HepG2 (cell line): ENCODE measurements at regions not wholly inside any gene's neighbourhood (a gene's known extent, or its start where the extent isn't known, plus 50 kb on each side); places are given as distances from the start of the nearest gene placed in this dataset.
A peak's percentile ranks its signal among the peaks of the same experiment; 100 is the strongest.

Source experiments
- CBX1 ChIP-seq: IDR thresholded peaks from one replicate; pipeline ENCODE4 v1.6.1; 2016; ENCODE audit warnings: antibody characterized with exemption, low read depth
- DMAP1 ChIP-seq: IDR thresholded peaks from 2 replicates; pipeline ENCODE4 v1.6.1; 2016
- FOXA1 ChIP-seq, 2 experiments: fragments of 450-650 bp in 1 of 2; sonication (generic) in 1 of 2; formaldehyde crosslinking in 1 of 2; IDR thresholded peaks; 2 replicates each; pipeline versions ENCODE4 v1.4.0 to v1.6.1; 2016 to 2020; ENCODE audit warnings: missing genetic modification reagents in 1 of 2
- GABPB1 ChIP-seq: IDR thresholded peaks from 2 replicates; pipeline ENCODE4 v1.6.1; 2016; ENCODE audit warnings: mild to moderate bottlenecking, missing genetic modification reagents, moderate library complexity, missing compliant biosample characterization
- IRF2 ChIP-seq: IDR thresholded peaks from 2 replicates; pipeline ENCODE4 v1.6.1; 2018; ENCODE audit warnings: missing genetic modification reagents, missing compliant biosample characterization
- MAZ ChIP-seq, 2 experiments: sonication (generic) in 1 of 2; formaldehyde crosslinking in 1 of 2; IDR thresholded peaks; 2 replicates each; pipeline versions ENCODE4 v1.5.0 to v1.6.1; 2012 to 2020; ENCODE audit warnings: low read depth in 2 of 2, mild to moderate bottlenecking in 2 of 2, borderline replicate concordance in 1 of 2, improper control_type of control experiment in 1 of 2, low read length in 1 of 2, missing genetic modification reagents in 1 of 2, moderate library complexity in 1 of 2
- MNT ChIP-seq: fragments of 450-650 bp; IDR thresholded peaks from 2 replicates; pipeline ENCODE4 v1.6.1; 2016
- MXI1 ChIP-seq: IDR thresholded peaks from 3 replicates; pipeline ENCODE4 v1.6.1; 2012; ENCODE audit warnings: low read depth, low read length, inconsistent platforms, borderline replicate concordance
- MYNN ChIP-seq: sonication (generic); formaldehyde crosslinking; IDR thresholded peaks from 2 replicates; pipeline ENCODE4 v1.4.0; 2020; ENCODE audit warnings: mild to moderate bottlenecking, low read depth, missing genetic modification reagents
- NFKBIZ ChIP-seq: IDR thresholded peaks from 2 replicates; pipeline ENCODE4 v1.6.1; 2018; ENCODE audit warnings: missing genetic modification reagents, missing compliant biosample characterization
- SKI ChIP-seq: fragments of 450-650 bp; IDR thresholded peaks from one replicate; pipeline ENCODE4 v1.6.1; 2018; ENCODE audit warnings: mild to moderate bottlenecking; ENCODE audit not compliant: partially characterized antibody
- SPEN ChIP-seq: sonication (generic); formaldehyde crosslinking; IDR thresholded peaks from 2 replicates; pipeline ENCODE4 v1.5.1; 2020; ENCODE audit warnings: low read depth, mild to moderate bottlenecking, missing genetic modification reagents
- TBX2 ChIP-seq: sonication (generic); formaldehyde crosslinking; IDR thresholded peaks from 2 replicates; pipeline ENCODE4 v1.5.0; 2020; ENCODE audit warnings: missing genetic modification reagents, mild to moderate bottlenecking, borderline replicate concordance
- TFAP4 ChIP-seq: sonication (generic); IDR thresholded peaks from 2 replicates; pipeline ENCODE4 v1.6.1; 2016; ENCODE audit warnings: low read depth, borderline replicate concordance
- XRCC5 ChIP-seq: fragments of 200-400 bp; formaldehyde crosslinking; optimal IDR thresholded peaks from 2 replicates; pipeline ENCODE3; 2017; ENCODE audit warnings: mild to moderate bottlenecking, low read length
- ZBTB33 ChIP-seq: sonication (generic); formaldehyde crosslinking; IDR thresholded peaks from 2 replicates; pipeline ENCODE4 v1.4.0; 2020; ENCODE audit warnings: missing genetic modification reagents
- ZFP91 ChIP-seq: sonication (generic); formaldehyde crosslinking; IDR thresholded peaks from 2 replicates; pipeline ENCODE4 v1.9.0; 2022; ENCODE audit warnings: missing genetic modification reagents, mild to moderate bottlenecking, borderline replicate concordance
- ZNF124 ChIP-seq: sonication (generic); formaldehyde crosslinking; IDR thresholded peaks from 2 replicates; pipeline ENCODE4 v1.4.0; 2020; ENCODE audit warnings: missing genetic modification reagents
- ZNF235 ChIP-seq: sonication (generic); formaldehyde crosslinking; IDR thresholded peaks from 2 replicates; pipeline ENCODE4 v1.8.1; 2023; ENCODE audit warnings: mild to moderate bottlenecking, missing genetic modification reagents, borderline replicate concordance
- ZNF350 ChIP-seq: sonication (generic); formaldehyde crosslinking; IDR thresholded peaks from 2 replicates; pipeline ENCODE4 v1.4.0; 2020; ENCODE audit warnings: mild to moderate bottlenecking, low read depth, missing genetic modification reagents, borderline replicate concordance
- ZNF670 ChIP-seq: sonication (generic); formaldehyde crosslinking; IDR thresholded peaks from 2 replicates; pipeline ENCODE4 v1.8.0; 2022; ENCODE audit warnings: mild to moderate bottlenecking, missing genetic modification reagents, borderline replicate concordance

- peak; percentile 79 for TF ChIP-seq TBX2 (CRISPR knock-in tag)
- TF ChIP-seq ZNF350 (CRISPR knock-in tag), result peak; percentile 50; the same call in 1 of the 2 replicates
- peak; percentile 17; the same call in 1 of the 2 replicates for TF ChIP-seq TFAP4
- 0 out of 2 replicates have a peak, but pooled peaks have one; percentile 62 for TF ChIP-seq NFKBIZ (CRISPR knock-in tag)
- 0 out of 2 replicates have a peak, but pooled peaks have one; percentile 29 for TF ChIP-seq MYNN (CRISPR knock-in tag)
- peak; percentile 76 for TF ChIP-seq IRF2 (CRISPR knock-in tag)
- peak; percentile 46 for TF ChIP-seq XRCC5
- peak; percentile 42; the same call in 1 of the 2 replicates for TF ChIP-seq ZBTB33 (CRISPR knock-in tag)
- TF ChIP-seq FOXA1 (IDR thresholded peaks at IDR 0.05), result no peak
- TF ChIP-seq FOXA1 (CRISPR knock-in tag; IDR thresholded peaks at IDR 0.05), result peak; percentile 28; the same call in 1 of the 2 replicates
- TF ChIP-seq ZFP91 (CRISPR knock-in tag), result peak; percentile 93
- TF ChIP-seq ZNF235 (CRISPR knock-in tag), result no peak
- peak; percentile 62; the same call in 1 of the 2 replicates for TF ChIP-seq ZNF124 (CRISPR knock-in tag)
- peak; percentile 71 for TF ChIP-seq DMAP1 (CRISPR knock-in tag)
- TF ChIP-seq SPEN (CRISPR knock-in tag), result peak; percentile 39; the same call in 1 of the 2 replicates
- TF ChIP-seq ZNF670, result peak; percentile 65
- TF ChIP-seq SKI, result peak; percentile 48
- TF ChIP-seq MXI1, result peak; percentile 84; the same call in 1 of the 3 replicates
- peak; percentile 45 for TF ChIP-seq CBX1
- peak; percentile 69 for TF ChIP-seq GABPB1 (CRISPR knock-in tag)
- peak; percentile 34; the same call in 1 of the 2 replicates for TF ChIP-seq MNT
- TF ChIP-seq MAZ (IDR thresholded peaks at IDR 0.05; ENCODE audit: borderline replicate concordance, low read depth, low read length), result no peak
- no peak for TF ChIP-seq MAZ (CRISPR knock-in tag; IDR thresholded peaks at IDR 0.05; ENCODE audit: low read depth)
Observed at GRCh38 chr21:38965910-38966504, 160.3 kb downstream of the ETS2 start (continued).
